ENCODE measurements at regions not wholly inside any gene's neighbourhood (a gene's known extent, or its start where the extent isn't known, plus 50 kb on each side); places are given as distances from the start of the nearest gene placed in this dataset.

GRCh38 chr20:6663104-6663503, 104.4 kb upstream of the BMP2 start:
- TF ChIP-seq CTCF (IDR thresholded peaks at IDR 0.05; ENCODE audit: low read depth, low read length, missing input control) (no peak), HNF4A (conservative IDR thresholded peaks at IDR 0.05) (no peak), EGR1 (IDR thresholded peaks at IDR 0.05; ENCODE audit: low read depth in 2 of 2) (no peak), REST (IDR thresholded peaks at IDR 0.05) (no peak), YY1 (IDR thresholded peaks at IDR 0.05) (no peak), ATF3 (IDR thresholded peaks at IDR 0.05) (no peak), TAF1 (conservative IDR thresholded peaks at IDR 0.05) (no peak)
